NB4 (cell line): ENCODE measurements at regions not wholly inside any gene's neighbourhood (a gene's known extent, or its start where the extent isn't known, plus 50 kb on each side); places are given as distances from the start of the nearest gene placed in this dataset.

Source experiments
- DNase-seq: peaks from one replicate; pipeline ENCODE4 v3.0.0; 2010; ENCODE audit warnings: low read depth
- H3K4me3 ChIP-seq: one replicate; pipeline ENCODE4 v1.5.1; 2011; ENCODE audit warnings: mild to moderate bottlenecking, low read depth, low read length, moderate library complexity
- MYC ChIP-seq: IDR thresholded peaks from 2 replicates; pipeline ENCODE4 v1.6.1; 2011; ENCODE audit warnings: low read depth, low read length
- POLR2A ChIP-seq: IDR thresholded peaks from 2 replicates; pipeline ENCODE4 v1.6.1; 2011; ENCODE audit warnings: mild to moderate bottlenecking; ENCODE audit not compliant: insufficient read length; ENCODE audit errors: extremely low read depth
- TF ChIP-seq, protein P1 (sequence below): IDR thresholded peaks from one replicate; pipeline ENCODE4 v1.5.1; 2012; ENCODE audit warnings: low read depth, low read length
- TF ChIP-seq, protein P2 (sequence below): IDR thresholded peaks from 2 replicates; pipeline ENCODE4 v1.6.1; 2011; ENCODE audit warnings: low read depth, low read length

GRCh38 chr12:75881920-75882319, 149.7 kb downstream of the PHLDA1 start:
- H3K4me3 ChIP-seq = no peak overlapping the region
- TF ChIP-seq MYC = no peak
- no peak for TF ChIP-seq POLR2A
- TF ChIP-seq, protein P1, sequence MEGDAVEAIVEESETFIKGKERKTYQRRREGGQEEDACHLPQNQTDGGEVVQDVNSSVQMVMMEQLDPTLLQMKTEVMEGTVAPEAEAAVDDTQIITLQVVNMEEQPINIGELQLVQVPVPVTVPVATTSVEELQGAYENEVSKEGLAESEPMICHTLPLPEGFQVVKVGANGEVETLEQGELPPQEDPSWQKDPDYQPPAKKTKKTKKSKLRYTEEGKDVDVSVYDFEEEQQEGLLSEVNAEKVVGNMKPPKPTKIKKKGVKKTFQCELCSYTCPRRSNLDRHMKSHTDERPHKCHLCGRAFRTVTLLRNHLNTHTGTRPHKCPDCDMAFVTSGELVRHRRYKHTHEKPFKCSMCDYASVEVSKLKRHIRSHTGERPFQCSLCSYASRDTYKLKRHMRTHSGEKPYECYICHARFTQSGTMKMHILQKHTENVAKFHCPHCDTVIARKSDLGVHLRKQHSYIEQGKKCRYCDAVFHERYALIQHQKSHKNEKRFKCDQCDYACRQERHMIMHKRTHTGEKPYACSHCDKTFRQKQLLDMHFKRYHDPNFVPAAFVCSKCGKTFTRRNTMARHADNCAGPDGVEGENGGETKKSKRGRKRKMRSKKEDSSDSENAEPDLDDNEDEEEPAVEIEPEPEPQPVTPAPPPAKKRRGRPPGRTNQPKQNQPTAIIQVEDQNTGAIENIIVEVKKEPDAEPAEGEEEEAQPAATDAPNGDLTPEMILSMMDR = no peak
- TF ChIP-seq, protein P2, sequence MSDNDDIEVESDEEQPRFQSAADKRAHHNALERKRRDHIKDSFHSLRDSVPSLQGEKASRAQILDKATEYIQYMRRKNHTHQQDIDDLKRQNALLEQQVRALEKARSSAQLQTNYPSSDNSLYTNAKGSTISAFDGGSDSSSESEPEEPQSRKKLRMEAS = no peak
- no peak for DNase-seq

- TF ChIP-seq, protein P1 = no peak
- no peak for TF ChIP-seq POLR2A
- TF ChIP-seq MYC = no peak
- no peak overlapping the region for H3K4me3 ChIP-seq
- DNase-seq = no peak
These were observed 153.6 kb downstream of the PHLDA1 start for GRCh38 chr12:75877763-75878621.

GRCh38 chr12:75876832-75877762, 154.5 kb downstream of the PHLDA1 start:
- no peak for DNase-seq
- H3K4me3 ChIP-seq = no peak overlapping the region
- TF ChIP-seq, protein P1 = no peak

GRCh38 chr12:75874441-75874840, 157.1 kb downstream of the PHLDA1 start:
- no peak for DNase-seq
- H3K4me3 ChIP-seq = no peak overlapping the region
- TF ChIP-seq MYC = no peak
- TF ChIP-seq, protein P2 = no peak
- TF ChIP-seq, protein P1 = no peak
- no peak for TF ChIP-seq POLR2A

- H3K4me3 ChIP-seq = no peak overlapping the region
- DNase-seq = no peak
- TF ChIP-seq POLR2A (no peak), MYC (no peak)
- TF ChIP-seq, protein P2 = no peak
- TF ChIP-seq, protein P1 = no peak
These were observed 158.8 kb downstream of the PHLDA1 start for GRCh38 chr12:75872762-75873161.
